SH-SY5Y (cell line): ENCODE measurements at regions not wholly inside any gene's neighbourhood (a gene's known extent, or its start where the extent isn't known, plus 50 kb on each side); places are given as distances from the start of the nearest gene placed in this dataset.

ENCODE experiments used
- GATA2 ChIP-seq: IDR thresholded peaks from 2 replicates; pipeline ENCODE4 v1.6.1; 2011; ENCODE audit warnings: mild to moderate bottlenecking, low read depth, low read length
- GATA3 ChIP-seq: IDR thresholded peaks from 2 replicates; pipeline ENCODE4 v1.6.1; 2011; ENCODE audit warnings: low read depth, mild to moderate bottlenecking, low read length, moderate library complexity

- TF ChIP-seq GATA3 (no peak), GATA2 (no peak)
These were observed 105.2 kb upstream of the PELI1 start for GRCh38 chr2:64249426-64249825.
